ENCODE measurements at regions not wholly inside any gene's neighbourhood (a gene's known extent, or its start where the extent isn't known, plus 50 kb on each side); places are given as distances from the start of the nearest gene placed in this dataset.

GRCh38 chr3:88221726-88222125 is 72.0 kb downstream of the C3orf38 start:
- Histone ChIP-seq H3K36me3 (no peaks in the 10 kb centered on the region), H3K4me1 (no peaks in the 10 kb centered on the region), H3K4me3 (no peak overlapping the region), H3K27me3 (no peaks in the 10 kb centered on the region), H3K9me3 (no peaks in the 10 kb centered on the region), H3K27ac (no peak overlapping the region)
- in situ Hi-C loops (cut with MboI; ENCODE audit: low pct_ligation_motif_present in 1 of 4, low pct_unique_long_range_greater_than_20kb in 1 of 4, low sequenced_read_pairs in 3 of 4): loop anchor here (25.0 kb wide), 2 partner anchors 866 to 1966 kb away; no protein-coding TSS in a partner anchor
- WGBS, 2 donors (ENCODE audit: low coverage in 1 of 2): 8 to 88% methylated on average over 1 of the region's 1 CpG
- DNase-seq: no peak
- no peak for TF ChIP-seq POLR2AphosphoS5 (IDR thresholded peaks at IDR 0.05)
- TF ChIP-seq POLR2A (IDR thresholded peaks at IDR 0.05): no peak
- no peak for TF ChIP-seq EP300 (IDR thresholded peaks at IDR 0.05; ENCODE audit: low read depth)
- intact Hi-C loops (cut with DNase I; ENCODE audit: low total_unique reads): no loop called here

GRCh38 chr3:88222343-88222742 is 72.6 kb downstream of the C3orf38 start:
- no peak overlapping the region for H3K4me3 ChIP-seq
- no peaks in the 10 kb centered on the region for H3K9me3 ChIP-seq
- 77 to 100% methylated on average over 2 of the region's 2 CpGs for WGBS, 2 donors (ENCODE audit: low coverage in 1 of 2)
- intact Hi-C loops (cut with DNase I; ENCODE audit: low total_unique reads): no loop called here
- DNase-seq: no peak
- no peak overlapping the region for H3K27ac ChIP-seq
- no peaks in the 10 kb centered on the region for H3K27me3 ChIP-seq
- H3K36me3 ChIP-seq: no peaks in the 10 kb centered on the region
- TF ChIP-seq CTCF (IDR thresholded peaks at IDR 0.05) (no peak), POLR2A (IDR thresholded peaks at IDR 0.05) (no peak), EP300 (IDR thresholded peaks at IDR 0.05; ENCODE audit: low read depth) (no peak), POLR2AphosphoS5 (IDR thresholded peaks at IDR 0.05) (no peak)
- in situ Hi-C loops (cut with MboI; ENCODE audit: low pct_ligation_motif_present in 1 of 4, low pct_unique_long_range_greater_than_20kb in 1 of 4, low sequenced_read_pairs in 3 of 4): loop anchor here (25.0 kb wide), 2 partner anchors 865 to 1965 kb away; no protein-coding TSS in a partner anchor
- no peaks in the 10 kb centered on the region for H3K4me1 ChIP-seq

GRCh38 chr3:88225326-88226008 is 75.7 kb downstream of the C3orf38 start:
- WGBS, 2 donors (ENCODE audit: low coverage in 1 of 2): 86 to 90% methylated on average over 4 to 8 of the region's 8 CpGs

GRCh38 chr3:88226910-88227309 is 77.2 kb downstream of the C3orf38 start:
- H3K36me3 ChIP-seq: no peaks in the 10 kb centered on the region
- H3K9me3 ChIP-seq: no peaks in the 10 kb centered on the region
- DNase-seq: no peak
- H3K27me3 ChIP-seq: no peaks in the 10 kb centered on the region
- 53 to 81% methylated on average over 2 to 3 of the region's 3 CpGs for WGBS, 2 donors (ENCODE audit: low coverage in 1 of 2)
- H3K4me3 ChIP-seq: no peak overlapping the region
- H3K4me1 ChIP-seq: no peaks in the 10 kb centered on the region
- intact Hi-C loops (cut with DNase I; ENCODE audit: low total_unique reads): no loop called here
- in situ Hi-C loops (cut with MboI; ENCODE audit: low pct_ligation_motif_present in 1 of 4, low pct_unique_long_range_greater_than_20kb in 1 of 4, low sequenced_read_pairs in 3 of 4): no loop called here
- TF ChIP-seq POLR2AphosphoS5 (IDR thresholded peaks at IDR 0.05) (no peak), POLR2A (IDR thresholded peaks at IDR 0.05) (no peak), EP300 (IDR thresholded peaks at IDR 0.05; ENCODE audit: low read depth) (no peak), CTCF (IDR thresholded peaks at IDR 0.05) (no peak)
- no peak overlapping the region for H3K27ac ChIP-seq

More at GRCh38 chr3:88225326-88226008, 75.7 kb downstream of the C3orf38 start:
- no peak overlapping the region for H3K27ac ChIP-seq
- intact Hi-C loops (cut with DNase I; ENCODE audit: low total_unique reads): no loop called here
- no peaks in the 10 kb centered on the region for H3K27me3 ChIP-seq
- TF ChIP-seq POLR2AphosphoS5 (IDR thresholded peaks at IDR 0.05) (no peak), POLR2A (IDR thresholded peaks at IDR 0.05) (no peak), EP300 (IDR thresholded peaks at IDR 0.05; ENCODE audit: low read depth) (no peak), CTCF (IDR thresholded peaks at IDR 0.05) (no peak)
- no peaks in the 10 kb centered on the region for H3K9me3 ChIP-seq
- in situ Hi-C loops (cut with MboI; ENCODE audit: low pct_ligation_motif_present in 1 of 4, low pct_unique_long_range_greater_than_20kb in 1 of 4, low sequenced_read_pairs in 3 of 4): no loop called here
- no peak overlapping the region for H3K4me3 ChIP-seq
- no peaks in the 10 kb centered on the region for H3K4me1 ChIP-seq
- H3K36me3 ChIP-seq: no peaks in the 10 kb centered on the region
- DNase-seq: no peak

Measured in transverse colon (tissue), 4 donors.